A549 (cell line): ENCODE measurements at regions not wholly inside any gene's neighbourhood (a gene's known extent, or its start where the extent isn't known, plus 50 kb on each side); places are given as distances from the start of the nearest gene placed in this dataset.

ENCODE experiments used
- EP300 ChIP-seq, 2 experiments: fragments of >200 bp; sonication (Bioruptor Twin); formaldehyde crosslinking; IDR thresholded peaks; 2 replicates in 1 of 2; 3 replicates in 1 of 2; pipeline ENCODE4 v1.6.1; 2016 to 2017
- HOXA7 ChIP-seq: fragments of 250-450 bp; sonication (Bioruptor Pico); IDR thresholded peaks from 2 replicates; pipeline ENCODE4 v1.5.0; 2020; ENCODE audit warnings: mild to moderate bottlenecking, moderate library complexity
- JUNB ChIP-seq: fragments of >200 bp; sonication (Bioruptor Twin); formaldehyde crosslinking; IDR thresholded peaks from 2 replicates; pipeline ENCODE4 v1.6.1; 2016
- MYC ChIP-seq: IDR thresholded peaks from 2 replicates; pipeline ENCODE4 v1.6.1; 2012; ENCODE audit warnings: mild to moderate bottlenecking, inconsistent platforms, low read length, improper control_type of control experiment, borderline replicate concordance
- POLR2A ChIP-seq: IDR thresholded peaks from 2 replicates; pipeline ENCODE4 v1.6.1; 2012; ENCODE audit warnings: mild to moderate bottlenecking, low read length
- RAD21 ChIP-seq, 2 experiments: fragments of >200 bp in 1 of 2; sonication (Bioruptor Twin) in 1 of 2; formaldehyde crosslinking in 1 of 2; IDR thresholded peaks in 1 of 2; conservative IDR thresholded peaks in 1 of 2; 2 replicates in 1 of 2; 3 replicates in 1 of 2; pipeline ENCODE4 v1.6.1; 2012 to 2018; ENCODE audit warnings: inconsistent platforms in 1 of 2
- SMC3 ChIP-seq: fragments of >200 bp; sonication (Bioruptor Twin); formaldehyde crosslinking; IDR thresholded peaks from 3 replicates; pipeline ENCODE4 v1.6.1; 2018; ENCODE audit warnings: inconsistent platforms
- ZC3H11A ChIP-seq: fragments of 450-650 bp; IDR thresholded peaks from 2 replicates; pipeline ENCODE4 v1.6.1; 2014; ENCODE audit warnings: antibody characterized with exemption, mild to moderate bottlenecking
- TF ChIP-seq, protein P1 (sequence below): fragments of >200 bp; sonication (Bioruptor Twin); formaldehyde crosslinking; IDR thresholded peaks from 3 replicates; pipeline ENCODE4 v1.5.1; 2016
- TF ChIP-seq, protein P2 (sequence below): IDR thresholded peaks from 2 replicates; pipeline ENCODE4 v1.6.1; 2012
- TF ChIP-seq, protein P3 (sequence below): IDR thresholded peaks from 2 replicates; pipeline ENCODE4 v1.6.1; 2012

DNA sequence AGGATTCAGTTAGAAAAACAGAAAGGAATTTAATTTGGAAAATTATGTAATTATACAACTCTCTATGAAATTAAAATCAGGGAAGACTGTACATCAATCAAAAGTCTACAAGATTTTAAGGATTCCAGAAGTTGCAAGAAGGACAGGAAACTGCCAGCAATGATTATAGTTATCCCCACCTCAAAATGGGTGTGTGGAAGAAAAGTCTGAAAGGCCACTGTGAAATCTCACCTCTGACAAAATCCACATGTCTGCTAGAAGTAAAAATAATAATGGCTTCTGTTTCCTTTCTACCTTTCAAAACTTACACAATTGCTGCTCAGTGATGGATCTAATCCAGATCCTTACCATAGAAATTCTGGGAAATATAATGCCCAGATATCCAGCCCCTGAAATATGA, 708.1 kb upstream of the ADGRL4 start:
- TF ChIP-seq MYC (no peak), HOXA7 (no peak), POLR2A (no peak), JUNB (no peak), SMC3 (no peak), ZC3H11A (no peak), RAD21 (conservative IDR thresholded peaks at IDR 0.05 in 1 of 2, IDR thresholded peaks at IDR 0.05 in 1 of 2) (no peak), EP300 (IDR thresholded peaks at IDR 0.05) (no peak)
- TF ChIP-seq, protein P1, sequence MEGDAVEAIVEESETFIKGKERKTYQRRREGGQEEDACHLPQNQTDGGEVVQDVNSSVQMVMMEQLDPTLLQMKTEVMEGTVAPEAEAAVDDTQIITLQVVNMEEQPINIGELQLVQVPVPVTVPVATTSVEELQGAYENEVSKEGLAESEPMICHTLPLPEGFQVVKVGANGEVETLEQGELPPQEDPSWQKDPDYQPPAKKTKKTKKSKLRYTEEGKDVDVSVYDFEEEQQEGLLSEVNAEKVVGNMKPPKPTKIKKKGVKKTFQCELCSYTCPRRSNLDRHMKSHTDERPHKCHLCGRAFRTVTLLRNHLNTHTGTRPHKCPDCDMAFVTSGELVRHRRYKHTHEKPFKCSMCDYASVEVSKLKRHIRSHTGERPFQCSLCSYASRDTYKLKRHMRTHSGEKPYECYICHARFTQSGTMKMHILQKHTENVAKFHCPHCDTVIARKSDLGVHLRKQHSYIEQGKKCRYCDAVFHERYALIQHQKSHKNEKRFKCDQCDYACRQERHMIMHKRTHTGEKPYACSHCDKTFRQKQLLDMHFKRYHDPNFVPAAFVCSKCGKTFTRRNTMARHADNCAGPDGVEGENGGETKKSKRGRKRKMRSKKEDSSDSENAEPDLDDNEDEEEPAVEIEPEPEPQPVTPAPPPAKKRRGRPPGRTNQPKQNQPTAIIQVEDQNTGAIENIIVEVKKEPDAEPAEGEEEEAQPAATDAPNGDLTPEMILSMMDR, result no peak
- TF ChIP-seq, protein P2, sequence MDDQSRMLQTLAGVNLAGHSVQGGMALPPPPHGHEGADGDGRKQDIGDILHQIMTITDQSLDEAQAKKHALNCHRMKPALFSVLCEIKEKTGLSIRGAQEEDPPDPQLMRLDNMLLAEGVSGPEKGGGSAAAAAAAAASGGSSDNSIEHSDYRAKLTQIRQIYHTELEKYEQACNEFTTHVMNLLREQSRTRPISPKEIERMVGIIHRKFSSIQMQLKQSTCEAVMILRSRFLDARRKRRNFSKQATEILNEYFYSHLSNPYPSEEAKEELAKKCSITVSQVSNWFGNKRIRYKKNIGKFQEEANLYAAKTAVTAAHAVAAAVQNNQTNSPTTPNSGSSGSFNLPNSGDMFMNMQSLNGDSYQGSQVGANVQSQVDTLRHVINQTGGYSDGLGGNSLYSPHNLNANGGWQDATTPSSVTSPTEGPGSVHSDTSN, result no peak
- TF ChIP-seq, protein P3, sequence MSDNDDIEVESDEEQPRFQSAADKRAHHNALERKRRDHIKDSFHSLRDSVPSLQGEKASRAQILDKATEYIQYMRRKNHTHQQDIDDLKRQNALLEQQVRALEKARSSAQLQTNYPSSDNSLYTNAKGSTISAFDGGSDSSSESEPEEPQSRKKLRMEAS, result no peak
